ENCODE measurements at regions not wholly inside any gene's neighbourhood (a gene's known extent, or its start where the extent isn't known, plus 50 kb on each side); places are given as distances from the start of the nearest gene placed in this dataset.

DNA sequence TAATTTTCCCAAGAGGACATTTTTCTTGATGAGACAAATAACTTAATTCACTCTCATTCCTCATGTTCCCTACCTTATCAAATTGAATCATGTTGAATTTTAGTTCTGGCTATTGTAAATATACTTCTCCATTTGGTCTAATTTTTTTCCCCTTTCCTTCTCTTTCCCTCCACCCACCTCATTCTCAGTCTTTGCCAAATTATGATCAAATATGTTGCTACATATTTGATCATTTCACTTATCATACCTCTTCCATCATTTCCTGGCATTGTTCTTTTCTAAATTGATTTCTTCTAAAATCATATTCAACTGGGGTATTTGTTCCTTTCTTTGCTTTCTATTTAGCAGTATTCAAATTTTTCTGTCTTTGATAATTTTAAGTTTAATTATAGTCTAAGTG, 52.3 kb downstream of the HDGFL1 start:
- no peak for DNase-seq (ENCODE audit: low spot score)

DNA sequence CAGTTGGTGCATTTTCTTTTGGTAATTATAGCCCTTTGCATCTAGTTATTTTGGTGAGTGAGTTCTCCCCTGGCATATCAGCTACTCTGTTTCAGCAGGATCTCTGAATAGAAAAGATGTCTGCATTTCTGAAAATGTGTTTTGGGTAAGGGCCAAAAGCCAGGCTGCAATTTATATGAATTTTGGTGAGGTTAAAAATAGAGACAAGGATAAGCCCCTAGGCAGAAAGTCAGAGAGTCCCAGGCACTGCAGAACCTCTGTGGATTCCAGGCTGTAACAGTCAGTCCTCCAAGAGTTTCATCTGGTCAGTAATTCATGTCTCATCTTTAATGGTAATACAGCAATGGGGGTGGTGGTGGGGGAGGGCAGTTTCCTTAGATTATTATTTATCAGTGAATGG, 53.0 kb downstream of the HDGFL1 start:
- no peak for DNase-seq (ENCODE audit: low spot score)

DNA sequence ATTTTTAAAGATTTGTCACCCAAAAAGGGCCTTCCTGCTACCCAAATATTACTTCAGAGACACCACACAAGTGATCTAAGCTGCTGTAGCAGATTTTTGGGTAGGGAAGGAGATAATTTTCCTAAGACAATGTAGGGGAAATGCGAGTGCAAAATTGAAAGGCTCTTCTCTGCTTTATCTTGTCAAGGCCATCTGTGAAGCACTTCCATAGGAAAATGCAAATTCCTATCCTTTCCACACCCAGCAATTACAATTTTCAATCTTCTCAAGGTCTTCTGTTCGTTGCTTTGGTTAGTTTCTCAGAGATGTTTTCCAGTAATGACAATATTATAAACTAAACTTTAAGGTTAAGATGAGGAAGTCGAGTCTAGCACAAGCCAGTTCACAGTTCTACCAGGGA, 53.4 kb downstream of the HDGFL1 start:
- DNase-seq (ENCODE audit: low spot score), result no peak

DNA sequence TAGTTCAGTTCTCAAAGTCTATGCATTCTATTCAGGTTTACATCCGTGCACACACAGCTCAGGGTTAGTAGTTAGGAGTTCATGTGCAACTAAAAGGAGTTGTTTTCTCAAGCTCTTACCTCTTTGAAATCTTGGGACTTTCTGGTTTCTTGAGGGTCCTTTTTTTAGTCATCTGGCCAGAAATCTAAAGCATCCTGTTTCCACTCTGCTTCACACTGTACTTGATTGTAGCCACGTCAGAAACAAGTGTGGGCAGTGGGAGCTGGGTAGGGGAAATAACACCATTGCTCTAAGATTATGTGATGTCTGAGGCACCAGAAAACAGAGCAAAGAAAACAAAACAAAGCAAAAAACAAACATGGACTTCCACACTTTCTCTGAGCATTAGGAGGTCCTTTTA, 58.3 kb downstream of the HDGFL1 start:
- DNase-seq (ENCODE audit: low spot score), result no peak

DNA sequence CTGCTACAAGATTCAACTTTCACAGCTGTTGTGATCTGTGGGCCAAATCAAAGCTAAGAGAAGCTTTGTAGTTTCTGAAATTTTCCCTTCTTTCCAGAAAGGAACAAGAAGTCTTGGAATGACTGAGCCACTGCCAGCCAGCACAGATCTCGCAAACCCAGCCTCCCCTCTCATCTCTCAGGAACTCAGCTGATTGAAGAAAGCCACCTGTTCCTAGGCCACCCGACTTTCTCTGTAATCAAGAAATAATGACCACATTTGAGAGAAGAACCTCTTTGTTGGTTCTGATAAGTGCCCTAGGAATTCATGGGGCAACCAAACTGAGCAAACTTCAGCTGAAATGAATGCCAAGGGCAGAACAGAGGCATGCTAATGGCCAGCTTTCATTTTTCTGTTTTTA, 61.7 kb downstream of the HDGFL1 start:
- DNase-seq (ENCODE audit: low spot score), result no peak

DNA sequence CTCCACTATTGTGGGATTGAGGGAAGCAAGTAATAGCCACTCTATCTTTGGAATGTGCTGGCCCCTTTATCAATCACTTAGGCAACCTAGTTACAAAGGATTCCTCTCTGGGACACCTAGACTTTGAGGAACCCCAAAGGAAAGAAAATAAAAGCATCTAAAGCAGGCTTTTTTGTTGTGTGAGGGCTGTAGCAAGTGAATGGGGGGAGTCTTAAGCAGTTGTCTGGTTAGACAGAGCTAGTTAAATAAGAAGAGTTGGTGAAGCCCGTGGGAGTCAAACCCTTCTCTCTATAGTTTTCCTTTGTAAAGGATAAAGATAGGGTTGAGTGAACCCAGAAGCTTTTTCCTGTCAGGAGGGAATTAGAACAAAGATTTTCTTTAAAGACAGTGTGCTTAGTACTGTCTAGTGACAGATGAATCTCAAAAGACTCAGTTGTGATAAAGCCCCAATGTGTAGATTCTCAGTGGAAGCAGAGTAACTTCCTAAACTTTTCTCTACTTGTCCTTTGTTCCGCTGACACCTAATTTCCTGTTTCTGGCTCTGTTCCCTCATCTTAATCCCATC, 63.3 kb downstream of the HDGFL1 start:
- no peak for DNase-seq (ENCODE audit: low spot score)

DNA sequence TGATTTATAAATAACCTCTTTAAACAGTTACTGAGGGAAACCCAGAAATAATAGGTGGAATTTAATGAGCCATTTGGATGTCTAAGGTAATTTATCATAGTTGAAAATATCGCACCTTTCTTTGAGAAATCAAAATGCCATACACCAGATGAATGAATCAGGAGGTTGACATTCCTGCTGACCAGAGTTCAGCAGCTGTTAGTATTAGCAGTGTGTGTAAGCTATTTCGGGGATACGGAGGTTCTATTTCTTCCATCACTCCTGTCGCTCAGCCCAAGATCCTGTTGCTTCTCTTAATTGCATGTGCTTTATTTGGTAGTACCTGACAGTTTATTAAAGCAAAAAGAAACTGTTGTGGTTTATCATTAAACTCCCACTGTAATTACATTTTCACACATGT, 67.1 kb downstream of the HDGFL1 start:
- DNase-seq (ENCODE audit: low spot score), result no peak

DNA sequence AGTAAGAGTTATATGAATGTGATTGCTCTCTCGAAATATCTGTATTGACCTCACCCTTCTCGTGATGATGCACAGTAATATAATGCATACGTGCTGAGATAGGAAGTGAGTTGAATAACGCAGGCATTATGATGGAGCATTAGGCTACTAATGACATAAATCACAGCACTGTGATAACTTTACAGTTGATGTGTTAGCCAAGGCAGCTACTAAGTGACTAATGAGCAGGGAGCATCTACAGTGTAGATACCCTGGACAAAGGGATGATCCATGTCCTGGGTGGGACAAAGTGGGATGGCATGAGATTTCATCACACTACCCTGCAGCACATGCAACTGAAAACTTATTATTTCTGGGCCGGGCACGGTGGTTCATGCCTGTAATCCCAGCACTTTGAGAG, 68.4 kb downstream of the HDGFL1 start:
- DNase-seq (ENCODE audit: low spot score), result no peak

DNA sequence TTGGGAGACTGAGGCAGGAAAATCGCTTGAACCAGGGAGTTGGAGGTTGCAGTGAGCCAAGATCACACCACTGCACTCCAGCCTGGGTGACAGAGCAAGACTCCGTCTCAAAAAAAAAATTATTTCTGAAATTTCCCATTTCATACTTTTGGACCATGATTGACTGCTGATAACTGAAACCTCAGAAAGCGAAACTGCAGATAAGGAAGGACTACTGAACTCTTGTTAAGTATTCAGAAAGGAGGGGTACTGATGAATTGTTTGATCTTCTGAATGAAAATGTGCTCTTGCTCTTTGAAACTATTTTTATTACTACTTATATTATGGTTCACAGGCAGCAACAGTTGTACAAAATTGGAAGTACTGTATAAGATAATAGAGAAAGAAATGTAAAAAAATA, 69.0 kb downstream of the HDGFL1 start:
- DNase-seq (ENCODE audit: low spot score), result no peak

DNA sequence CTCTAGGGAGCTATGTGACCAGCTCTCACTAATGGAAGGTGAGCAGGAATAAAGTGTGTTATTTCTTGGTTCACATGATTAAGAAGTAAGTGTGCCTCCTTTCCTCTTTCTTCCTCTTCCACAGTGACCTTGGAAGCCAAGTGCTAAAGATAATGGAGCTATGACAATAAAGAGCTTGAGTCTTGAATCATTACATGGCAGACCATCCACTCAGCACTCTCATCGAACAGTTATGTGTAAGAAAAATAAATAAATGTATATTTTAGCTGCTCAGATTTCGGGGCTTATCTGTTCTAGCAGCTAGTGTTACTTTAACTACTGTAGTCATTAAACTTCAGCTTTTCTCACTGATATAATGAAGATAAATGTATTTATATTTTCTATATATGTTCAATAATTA, 72.9 kb downstream of the HDGFL1 start:
- no peak for DNase-seq (ENCODE audit: low spot score)

DNA sequence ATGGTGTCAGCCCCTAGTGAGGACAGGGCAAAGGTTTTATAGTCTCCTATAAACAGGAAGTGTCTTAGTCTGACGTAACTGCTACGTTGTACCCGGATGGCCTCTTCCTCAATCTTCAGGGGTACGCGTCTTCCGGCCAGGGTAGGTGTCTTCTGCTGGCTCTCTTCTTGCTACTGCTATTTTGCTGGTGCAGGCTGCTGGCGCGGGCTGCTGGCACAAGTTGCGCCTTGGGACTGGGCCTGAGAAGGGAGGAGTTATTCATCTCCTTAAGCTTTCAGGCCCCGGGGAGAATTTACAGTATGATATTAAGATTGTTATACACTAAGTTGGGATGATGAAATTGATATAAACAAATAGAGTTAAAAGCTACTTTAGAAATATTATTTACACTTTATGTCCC, 74.4 kb downstream of the HDGFL1 start:
- no peak for DNase-seq (ENCODE audit: low spot score)

DNA sequence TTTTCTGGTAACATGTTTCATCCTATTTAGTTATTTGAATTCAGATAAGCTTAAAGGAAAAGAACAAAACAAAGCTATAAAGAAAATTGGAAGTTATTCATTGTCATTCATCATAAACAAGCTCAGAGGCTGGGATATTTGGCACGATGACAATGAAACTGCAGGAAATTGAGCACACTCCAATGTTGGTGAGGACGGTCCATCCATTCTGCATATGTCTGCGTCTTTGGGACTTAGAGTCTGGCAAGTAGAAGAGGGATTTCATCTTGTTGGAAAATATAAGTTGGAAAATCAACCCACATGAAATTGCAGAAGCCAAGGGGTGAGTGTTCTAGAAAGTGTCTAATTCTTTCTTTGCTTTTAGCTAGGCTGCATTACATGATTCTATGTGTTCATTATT, 78.4 kb downstream of the HDGFL1 start:
- no peak for DNase-seq (ENCODE audit: low spot score)

DNA sequence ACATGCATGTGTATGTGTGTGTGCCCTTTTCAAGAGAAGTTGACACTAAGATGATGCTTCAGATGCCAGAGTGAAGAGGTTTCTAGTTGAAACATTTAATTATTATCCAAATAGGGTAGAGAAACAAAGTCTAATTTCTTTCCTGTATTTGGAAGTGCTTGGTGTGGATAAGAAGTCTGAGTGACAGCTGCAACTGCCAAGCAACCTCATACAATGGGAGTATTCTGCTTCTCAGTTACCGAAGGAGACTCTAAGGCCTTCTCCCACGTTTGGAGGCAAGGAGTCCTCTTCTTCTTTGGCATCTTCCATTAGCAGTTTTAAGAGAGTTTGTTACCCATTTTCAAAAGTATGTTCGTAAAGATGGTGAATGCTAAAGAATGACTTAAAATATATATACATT, 82.4 kb downstream of the HDGFL1 start:
- DNase-seq (ENCODE audit: low spot score), result no peak

DNA sequence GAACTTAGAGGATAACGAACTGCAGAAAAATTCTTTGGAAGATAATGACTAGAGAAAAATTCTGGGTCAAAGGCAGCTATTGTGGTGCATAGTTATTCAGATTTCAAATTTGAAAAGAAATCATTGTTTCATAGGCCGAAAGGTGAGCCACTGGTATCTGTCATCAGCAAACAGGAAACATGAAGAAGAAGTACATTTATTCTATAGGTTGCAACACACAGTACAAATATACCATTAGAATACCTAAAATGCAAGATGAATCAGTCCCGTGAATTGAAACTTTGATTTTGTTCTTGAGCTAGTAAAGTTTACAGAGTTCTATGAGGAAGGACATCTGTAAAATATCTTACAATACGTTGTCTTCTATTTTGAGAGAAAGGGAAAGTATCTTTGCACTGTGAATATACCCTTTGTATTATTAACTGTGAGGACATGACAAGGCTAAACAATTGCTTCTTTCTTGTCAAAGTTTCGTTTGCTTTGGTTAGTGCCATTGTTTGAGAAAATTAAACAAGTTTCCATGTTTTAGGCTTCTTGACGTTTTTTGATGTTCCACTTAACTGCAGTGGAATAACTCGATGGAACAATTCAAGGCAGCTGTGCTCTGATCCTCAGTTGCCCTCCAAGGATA, 84.7 kb downstream of the HDGFL1 start:
- DNase-seq (ENCODE audit: low spot score), result no peak

DNA sequence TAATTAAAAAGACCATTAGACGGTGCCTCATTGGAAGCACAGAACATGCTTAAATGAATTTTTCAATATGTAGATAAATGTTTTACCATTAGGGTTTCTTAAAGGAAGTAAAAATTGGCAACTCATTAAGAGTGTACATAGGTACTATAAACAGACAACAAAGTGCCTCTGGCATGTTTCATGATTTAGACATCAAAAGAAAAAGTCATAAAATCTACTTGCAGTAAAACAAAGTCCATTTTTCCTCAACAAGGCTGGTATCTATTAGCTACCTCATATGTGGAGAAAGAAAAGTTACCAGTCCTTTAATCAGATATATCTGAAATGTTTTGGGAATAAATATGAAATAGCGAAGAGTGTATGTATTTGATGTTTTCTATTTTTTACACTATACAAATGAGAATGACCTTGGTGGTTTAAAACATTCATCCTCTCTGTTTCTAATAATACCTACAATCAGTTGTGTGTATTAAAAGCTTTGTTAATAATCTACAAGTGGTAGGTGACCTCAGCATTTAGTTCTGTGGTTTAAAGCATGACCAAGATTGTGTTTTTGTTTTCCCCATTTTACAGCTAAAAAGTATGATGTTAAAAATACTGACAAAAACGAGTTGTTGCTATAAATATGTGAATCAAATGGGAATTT, 87.5 kb downstream of the HDGFL1 start:
- no peak for DNase-seq (ENCODE audit: low spot score)

DNA sequence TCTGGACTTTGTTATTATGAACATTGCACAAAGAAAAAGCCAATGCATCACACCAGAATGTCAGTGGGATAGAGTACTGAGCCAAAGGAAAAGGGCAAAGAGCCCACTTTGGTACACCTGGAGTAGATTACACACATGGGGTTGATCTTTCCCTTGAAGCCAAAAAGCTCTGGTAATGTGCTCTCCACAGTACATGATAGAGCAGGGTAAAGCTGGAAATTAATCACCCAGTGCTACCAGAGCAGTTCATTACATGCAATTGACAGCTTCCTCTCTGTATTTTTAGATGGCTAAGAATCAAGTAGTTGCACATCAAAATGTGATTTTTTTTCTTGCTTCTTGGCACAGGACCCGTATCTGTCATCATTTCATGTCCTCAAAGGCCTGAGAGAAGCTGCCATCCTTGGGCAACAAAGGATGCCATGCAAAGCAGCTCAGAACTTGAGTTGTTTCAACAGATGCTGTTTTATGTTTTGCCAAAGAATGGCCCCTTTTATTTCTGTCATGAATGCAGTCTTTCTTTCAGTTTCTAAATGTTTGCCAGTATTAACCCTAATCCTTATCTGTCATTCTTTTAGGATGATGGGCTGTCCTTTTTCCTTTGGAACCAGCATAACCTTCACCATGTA, 88.1 kb downstream of the HDGFL1 start:
- DNase-seq (ENCODE audit: low spot score), result no peak

DNA sequence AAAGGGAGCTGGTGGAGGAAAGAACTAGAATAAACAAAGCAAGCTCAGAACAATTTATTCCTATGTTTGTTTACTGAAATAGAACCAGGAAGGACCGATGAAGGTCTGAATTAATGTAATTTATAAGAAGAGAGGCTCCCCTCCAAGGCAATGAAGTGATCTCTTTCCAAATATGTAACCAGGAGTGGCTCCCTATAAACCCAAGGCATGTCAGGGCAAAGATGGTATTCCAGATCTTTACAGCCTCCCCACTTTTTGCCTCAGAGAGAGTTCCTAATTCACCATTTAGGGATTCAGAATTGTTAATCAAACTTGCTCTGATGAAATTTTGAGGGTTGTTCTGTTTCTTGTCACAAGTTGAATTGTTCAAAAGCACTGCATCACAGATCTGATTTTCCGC, 88.8 kb downstream of the HDGFL1 start:
- no peak for DNase-seq (ENCODE audit: low spot score)

DNA sequence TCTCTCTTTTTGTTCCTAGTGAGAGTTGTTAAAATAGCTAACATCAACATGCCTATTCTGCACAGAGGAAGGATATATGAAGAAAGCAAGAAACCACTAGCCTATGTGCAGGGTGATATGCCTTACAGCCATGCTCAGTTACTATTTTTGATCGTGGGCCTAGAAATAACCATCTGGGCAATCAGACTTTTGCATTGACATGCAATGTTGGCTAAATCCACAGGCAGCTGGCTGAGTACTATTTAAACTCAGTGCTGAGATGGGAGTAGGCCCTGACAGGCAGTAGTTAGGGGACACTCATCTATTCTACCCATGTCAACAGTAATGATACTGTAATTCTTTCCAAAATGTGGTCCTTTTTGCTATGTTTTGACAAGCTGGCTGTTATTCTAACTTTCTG, 89.6 kb downstream of the HDGFL1 start:
- DNase-seq (ENCODE audit: low spot score), result no peak

DNA sequence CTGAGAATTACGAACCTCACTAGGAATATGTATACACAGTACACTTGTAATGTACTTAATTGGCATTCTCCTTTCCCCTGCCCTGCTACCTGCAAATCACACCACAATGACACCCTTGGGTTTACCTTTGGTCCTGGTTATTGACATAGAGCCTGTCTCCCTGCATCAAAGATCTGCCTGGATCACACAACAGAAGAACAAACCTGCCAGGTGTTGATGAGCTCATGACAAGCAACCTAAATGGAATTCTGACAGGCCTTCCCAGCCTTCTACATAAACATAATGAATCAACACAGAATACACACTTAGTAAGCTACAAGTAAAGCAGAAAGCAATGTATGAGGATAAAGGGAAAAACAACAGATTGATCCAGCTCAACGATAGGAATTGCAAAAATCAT, 95.6 kb downstream of the HDGFL1 start:
- DNase-seq (ENCODE audit: low spot score), result no peak

DNA sequence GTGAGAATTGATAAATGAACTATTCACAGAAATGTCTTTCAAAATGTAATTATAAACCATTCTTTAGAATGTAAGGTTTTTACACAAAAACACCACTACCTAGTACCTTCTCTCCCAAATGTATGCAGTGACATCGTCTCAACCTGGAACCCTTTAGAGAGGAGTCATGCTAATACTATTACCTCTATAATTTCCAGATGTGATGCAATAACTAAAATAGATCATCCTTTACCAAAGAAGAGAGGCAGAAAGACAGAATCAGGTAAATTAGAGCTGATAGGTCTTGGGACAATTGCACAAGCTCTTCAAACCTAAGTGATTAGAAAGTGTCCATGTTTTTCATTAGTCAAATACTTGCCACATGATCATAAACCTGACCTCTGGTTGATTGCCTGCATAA, 96.7 kb downstream of the HDGFL1 start:
- no peak for DNase-seq (ENCODE audit: low spot score)

DNA sequence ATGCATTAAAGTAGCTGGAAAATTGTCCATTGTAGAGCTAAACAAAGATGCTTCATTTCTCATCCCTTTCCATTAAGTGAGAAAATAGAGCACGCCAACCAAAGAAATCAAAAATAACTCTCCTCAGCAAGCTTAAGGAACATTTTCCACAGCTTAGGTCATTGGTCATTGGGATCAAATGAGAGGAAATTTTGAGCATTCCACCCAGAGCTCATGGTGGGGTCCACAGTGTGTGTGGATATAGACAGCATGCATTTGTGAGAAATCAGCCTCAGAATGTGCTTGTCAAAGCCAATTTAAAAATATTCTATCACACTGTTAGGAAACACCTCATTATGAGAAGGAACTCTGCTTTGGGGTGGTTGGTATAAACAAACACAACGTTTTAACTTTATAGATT, 97.2 kb downstream of the HDGFL1 start:
- DNase-seq (ENCODE audit: low spot score), result no peak

DNA sequence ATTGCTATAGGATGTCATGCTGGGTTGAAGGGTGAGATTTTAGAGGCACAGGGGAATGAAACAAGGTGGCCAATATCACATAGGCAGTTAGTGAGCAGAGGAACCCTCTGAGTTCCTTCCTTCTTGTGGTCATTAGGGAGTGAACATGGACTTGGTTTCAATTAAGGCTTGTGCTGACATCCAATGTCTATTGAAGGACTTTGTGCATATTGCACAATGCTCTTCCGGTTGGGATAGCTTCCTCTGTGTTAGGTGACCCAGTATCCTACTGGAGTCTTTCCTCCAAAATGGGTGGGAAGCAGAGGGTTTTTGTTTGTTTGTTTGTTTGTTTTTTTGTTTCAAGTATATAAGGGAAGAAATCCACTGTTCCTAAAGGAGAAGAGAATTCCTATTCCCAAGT, 98.5 kb downstream of the HDGFL1 start:
- DNase-seq (ENCODE audit: low spot score), result no peak

DNA sequence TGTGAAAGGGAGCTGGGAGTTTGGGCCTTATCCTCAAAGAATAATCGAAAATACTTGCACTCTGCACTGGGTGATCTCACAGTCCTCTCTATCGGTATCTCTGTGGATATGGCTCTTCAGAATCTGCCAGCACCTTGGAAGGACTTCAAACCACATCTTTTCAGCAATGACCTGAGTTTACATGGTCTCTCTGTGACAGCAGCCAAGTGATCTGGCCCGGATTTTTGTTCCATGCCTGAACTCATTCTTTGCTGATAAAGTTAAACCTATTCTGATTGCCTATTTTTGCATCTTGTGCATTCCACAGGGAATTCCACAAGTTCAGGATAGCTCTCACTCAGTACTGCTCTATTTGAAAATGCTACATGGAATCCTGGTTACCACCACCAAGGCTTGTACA, 98.9 kb downstream of the HDGFL1 start:
- no peak for DNase-seq (ENCODE audit: low spot score)

DNA sequence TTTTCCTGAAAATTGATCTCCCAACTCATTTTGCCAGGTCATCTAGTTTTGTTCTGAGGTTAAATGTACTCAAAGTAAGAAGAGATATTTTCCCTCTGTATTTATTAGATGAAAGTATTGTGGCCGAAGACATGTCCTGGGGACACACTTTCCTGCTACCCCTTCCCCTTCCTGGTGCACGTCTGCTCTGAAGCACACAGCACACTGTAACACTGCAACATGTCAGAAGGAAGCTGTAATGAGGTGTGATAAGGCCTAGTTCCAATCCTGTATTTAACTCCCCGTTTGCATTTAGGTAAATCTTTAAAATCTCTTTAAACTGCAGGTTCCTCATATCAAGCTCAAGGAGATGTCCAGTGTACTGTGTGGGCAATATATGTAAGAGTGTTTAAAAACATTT, 99.4 kb downstream of the HDGFL1 start:
- DNase-seq (ENCODE audit: low spot score), result no peak
